Esophagus muscularis mucosa (tissue), 4 donors: ENCODE measurements at regions not wholly inside any gene's neighbourhood (a gene's known extent, or its start where the extent isn't known, plus 50 kb on each side); places are given as distances from the start of the nearest gene placed in this dataset.

Experiments used
- CTCF ChIP-seq, 3 experiments: fragments of 200-600 bp in 2 of 3; fragments of 450-650 bp in 1 of 3; sonication (generic) in 2 of 3; IDR thresholded peaks; one replicate each; pipeline ENCODE4 v1.5.1; 2017 to 2019; ENCODE audit warnings: antibody characterized with exemption in 3 of 3, mild to moderate bottlenecking in 2 of 3, moderate library complexity in 1 of 3
- EP300 ChIP-seq: sonication (generic); formaldehyde crosslinking; IDR thresholded peaks from one replicate; pipeline ENCODE4 v1.6.1; 2017; ENCODE audit warnings: antibody characterized with exemption
- POLR2A ChIP-seq: fragments of 450-650 bp; IDR thresholded peaks from one replicate; pipeline ENCODE4 v1.6.1; 2017; ENCODE audit warnings: antibody characterized with exemption, moderate library complexity, mild to moderate bottlenecking, low read depth
- POLR2AphosphoS5 ChIP-seq, 2 donors: sonication (generic); formaldehyde crosslinking; IDR thresholded peaks; one replicate each; pipeline ENCODE4 v1.6.1; 2017; ENCODE audit warnings: antibody characterized with exemption in 2 of 2

GRCh38 chr5:3024554-3024953, 273.1 kb upstream of the IRX2 start:
- TF ChIP-seq CTCF (IDR thresholded peaks at IDR 0.05) (no peak), EP300 (no peak), POLR2A (no peak), POLR2AphosphoS5 (IDR thresholded peaks at IDR 0.05) (no peak)
